BJ (cell line): ENCODE measurements at regions not wholly inside any gene's neighbourhood (a gene's known extent, or its start where the extent isn't known, plus 50 kb on each side); places are given as distances from the start of the nearest gene placed in this dataset.
"Not testable (repeated sequence)": the region's sequence is repeated elsewhere in the genome, so short reads cannot be mapped to it uniquely, and the experiment has no call there.

Experiments used
- CTCF ChIA-PET: fragments of 350-600 bp; formaldehyde crosslinking; extraction: SDS; loops from one replicate; lab custom pipeline; 2021; ENCODE audit warnings: antibody characterized with exemption, inconsistent platforms; lab: Yijun Ruan, JAX
- POLR2A ChIA-PET: fragments of 300-600 bp; sonication (Branson Sonifier 250); formaldehyde crosslinking; extraction: SDS; loops from one replicate; lab custom pipeline; 2021; ENCODE audit warnings: antibody characterized with exemption; lab: Charles Lee
- DNase-seq: peaks from one replicate; pipeline ENCODE4 v3.0.0-alpha.2; 2011; ENCODE audit warnings: low read depth
- H3K27me3 ChIP-seq: 2 replicates; pipeline ENCODE4 v1.6.0; 2011; ENCODE audit warnings: low read length; ENCODE audit not compliant: control insufficient read depth, insufficient read depth
- H3K36me3 ChIP-seq: 2 replicates; pipeline ENCODE4 v1.5.1; 2011; ENCODE audit warnings: low read length; ENCODE audit not compliant: control insufficient read depth, insufficient read depth
- H3K4me3 ChIP-seq: 2 replicates; pipeline ENCODE4 v1.5.1; 2011; ENCODE audit warnings: low read depth, mild to moderate bottlenecking, control low read depth, low read length
- TF ChIP-seq, protein P1 (sequence below): IDR thresholded peaks from 2 replicates; pipeline ENCODE4 v1.5.1; 2011; ENCODE audit warnings: low read depth, mild to moderate bottlenecking, control low read depth, inconsistent platforms, low read length, moderate library complexity; ENCODE audit not compliant: insufficient read depth

DNA sequence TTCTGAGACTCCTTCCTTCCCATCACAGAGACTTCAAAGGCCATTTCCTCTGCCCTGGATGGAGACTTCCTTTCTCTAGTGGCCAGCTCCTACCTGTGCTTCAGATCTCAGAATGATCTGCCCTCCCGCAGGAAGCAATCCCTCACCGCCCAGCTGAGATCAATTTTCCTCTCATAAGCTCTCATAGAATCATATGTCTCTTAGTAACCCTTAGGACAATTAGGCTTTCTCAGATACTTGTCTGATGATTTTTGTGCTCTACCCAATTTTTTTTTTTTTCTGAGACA is 212.6 kb upstream of the PRSS58 start:
- no peaks in the 10 kb centered on the region for H3K27me3 ChIP-seq
- POLR2A ChIA-PET = no interaction called here
- TF ChIP-seq, protein P1, sequence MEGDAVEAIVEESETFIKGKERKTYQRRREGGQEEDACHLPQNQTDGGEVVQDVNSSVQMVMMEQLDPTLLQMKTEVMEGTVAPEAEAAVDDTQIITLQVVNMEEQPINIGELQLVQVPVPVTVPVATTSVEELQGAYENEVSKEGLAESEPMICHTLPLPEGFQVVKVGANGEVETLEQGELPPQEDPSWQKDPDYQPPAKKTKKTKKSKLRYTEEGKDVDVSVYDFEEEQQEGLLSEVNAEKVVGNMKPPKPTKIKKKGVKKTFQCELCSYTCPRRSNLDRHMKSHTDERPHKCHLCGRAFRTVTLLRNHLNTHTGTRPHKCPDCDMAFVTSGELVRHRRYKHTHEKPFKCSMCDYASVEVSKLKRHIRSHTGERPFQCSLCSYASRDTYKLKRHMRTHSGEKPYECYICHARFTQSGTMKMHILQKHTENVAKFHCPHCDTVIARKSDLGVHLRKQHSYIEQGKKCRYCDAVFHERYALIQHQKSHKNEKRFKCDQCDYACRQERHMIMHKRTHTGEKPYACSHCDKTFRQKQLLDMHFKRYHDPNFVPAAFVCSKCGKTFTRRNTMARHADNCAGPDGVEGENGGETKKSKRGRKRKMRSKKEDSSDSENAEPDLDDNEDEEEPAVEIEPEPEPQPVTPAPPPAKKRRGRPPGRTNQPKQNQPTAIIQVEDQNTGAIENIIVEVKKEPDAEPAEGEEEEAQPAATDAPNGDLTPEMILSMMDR = no peak
- H3K4me3 ChIP-seq = no peak overlapping the region
- no peaks in the 10 kb centered on the region for H3K36me3 ChIP-seq
- no peak for DNase-seq
- CTCF ChIA-PET = interaction anchor here (1.3 to 27.7 kb wide), 3 partner anchors 9 to 340 kb away, joined by 3 to 641 read pairs (median 641); no protein-coding TSS in a partner anchor

DNA sequence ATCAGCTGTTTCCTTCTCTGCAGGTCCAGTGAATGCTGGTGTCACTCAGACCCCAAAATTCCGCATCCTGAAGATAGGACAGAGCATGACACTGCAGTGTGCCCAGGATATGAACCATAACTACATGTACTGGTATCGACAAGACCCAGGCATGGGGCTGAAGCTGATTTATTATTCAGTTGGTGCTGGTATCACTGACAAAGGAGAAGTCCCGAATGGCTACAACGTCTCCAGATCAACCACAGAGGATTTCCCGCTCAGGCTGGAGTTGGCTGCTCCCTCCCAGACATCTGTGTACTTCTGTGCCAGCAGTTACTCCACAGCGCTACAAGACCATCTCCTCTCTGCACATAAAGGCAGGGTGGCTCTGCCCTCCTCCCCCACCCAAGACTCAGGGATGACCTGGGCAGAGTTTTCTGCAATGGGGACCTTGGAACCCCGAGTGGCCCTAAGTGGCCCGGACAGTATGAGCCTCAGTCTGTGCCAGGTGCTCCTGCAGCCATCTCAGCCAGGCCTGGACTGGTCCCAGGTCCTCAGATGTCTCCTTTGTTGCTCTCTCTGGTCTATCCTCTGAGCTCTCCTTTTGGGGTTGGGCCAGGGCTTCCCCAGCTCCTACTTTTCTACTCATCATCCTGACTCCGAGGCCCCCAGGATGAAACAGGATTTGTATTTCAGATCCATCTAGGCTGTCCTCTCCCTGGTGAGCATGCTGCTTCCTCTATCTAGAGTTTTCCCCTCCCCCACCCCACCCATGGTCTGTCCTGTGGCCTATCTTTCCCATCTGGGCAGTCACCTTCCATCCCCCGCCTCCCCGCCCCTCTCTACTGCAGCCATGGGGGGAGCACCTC is 212.1 kb upstream of the PRSS58 start:
- Histone ChIP-seq H3K27me3 (no peaks in the 10 kb centered on the region), H3K36me3 (no peaks in the 10 kb centered on the region), H3K4me3 (no peak overlapping the region)
- CTCF ChIA-PET = interaction anchor here (1.3 to 27.7 kb wide), 3 partner anchors 9 to 341 kb away, joined by 3 to 641 read pairs (median 641); no protein-coding TSS in a partner anchor
- DNase-seq = no peak
- TF ChIP-seq, protein P1 = no peak
- POLR2A ChIA-PET = no interaction called here

DNA sequence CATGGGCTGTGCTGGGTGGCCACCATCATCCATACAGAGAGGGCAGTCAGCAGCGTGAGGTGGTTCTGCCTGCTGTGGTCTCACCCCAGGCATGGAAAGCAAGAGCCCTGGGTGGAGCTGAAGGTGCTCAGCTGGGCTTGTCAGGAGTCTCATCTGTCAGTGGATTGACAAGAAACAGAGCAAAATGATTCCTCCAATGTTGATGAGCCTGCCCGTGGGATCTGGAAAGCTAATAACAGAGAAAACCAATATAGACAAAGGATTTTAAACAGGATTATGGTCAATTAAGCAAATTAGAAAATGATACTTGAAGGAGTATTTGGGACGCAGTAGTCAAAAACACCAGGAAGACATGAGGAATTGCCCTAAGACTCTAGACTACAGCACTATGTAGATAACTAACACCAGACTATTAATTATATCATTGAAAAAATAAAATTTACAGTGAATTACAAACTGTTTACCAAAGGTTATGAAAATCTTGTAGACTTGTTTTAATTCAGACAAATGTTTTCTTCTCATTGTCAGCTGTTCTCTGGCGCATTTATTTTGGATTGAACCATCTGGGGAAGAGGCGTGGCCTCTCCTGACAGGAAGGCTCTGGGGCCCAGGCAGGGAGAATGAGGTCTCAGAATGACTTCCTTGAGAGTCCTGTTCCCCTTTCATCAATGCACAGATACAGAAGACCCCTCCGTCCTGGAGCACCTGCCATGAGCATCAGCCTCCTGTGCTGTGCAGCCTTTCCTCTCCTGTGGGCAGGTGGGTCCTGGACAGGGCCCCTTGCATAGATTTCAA is 211.2 kb upstream of the PRSS58 start:
- no peak overlapping the region for H3K4me3 ChIP-seq
- no peak for DNase-seq
- ChIA-PET POLR2A (no interaction called here), CTCF (interaction anchor here (0.7 to 27.7 kb wide), 3 partner anchors 8 to 56 kb away, joined by 3 to 641 read pairs (median 641); no protein-coding TSS in a partner anchor)
- no peaks in the 10 kb centered on the region for H3K27me3 ChIP-seq
- no peaks in the 10 kb centered on the region for H3K36me3 ChIP-seq
- TF ChIP-seq, protein P1 = no peak

DNA sequence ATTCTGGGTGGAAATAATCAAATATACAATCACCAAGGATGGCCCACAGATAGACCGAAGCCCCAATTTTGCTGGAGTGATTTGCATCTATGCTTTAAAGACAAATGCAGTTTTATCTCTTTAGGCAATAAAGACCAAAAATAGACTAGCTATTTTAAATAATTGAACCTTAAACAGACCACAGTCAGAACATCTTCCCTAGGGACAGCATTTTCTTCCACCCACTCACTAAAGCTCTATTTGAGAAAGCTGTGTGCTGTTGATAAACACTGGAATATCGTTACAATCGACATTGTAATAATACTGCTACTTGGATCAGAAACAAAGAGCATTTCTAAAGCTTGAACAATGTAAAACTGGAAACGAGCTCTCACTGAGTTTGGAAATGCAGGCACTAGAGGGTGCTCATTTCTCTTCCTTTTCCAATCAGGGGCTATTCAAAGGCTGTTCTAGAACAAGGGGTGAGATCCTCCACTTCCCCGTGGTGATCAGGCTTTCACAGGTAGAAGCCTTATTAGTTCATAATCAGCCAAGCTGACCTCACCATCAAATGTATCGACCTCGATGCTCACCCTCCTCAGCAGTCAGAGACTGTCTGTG is 209.3 kb upstream of the PRSS58 start:
- H3K27me3 ChIP-seq, H3K4me3 ChIP-seq, DNase-seq, H3K36me3 ChIP-seq, POLR2A ChIA-PET: not testable (repeated sequence)
- CTCF ChIA-PET = interaction anchor here (1.1 to 27.7 kb wide), 3 partner anchors 6 to 22 kb away, joined by 3 to 641 read pairs (median 641); no protein-coding TSS in a partner anchor
- TF ChIP-seq, protein P1 = peak; percentile 15; the same call in 1 of the 2 replicates
